Endothelial cell (in vitro differentiated cells): ENCODE measurements at regions not wholly inside any gene's neighbourhood (a gene's known extent, or its start where the extent isn't known, plus 50 kb on each side); places are given as distances from the start of the nearest gene placed in this dataset.

ENCODE experiments used
- DNase-seq: peaks from one replicate; pipeline ENCODE4 v3.0.0; 2021; ENCODE audit warnings: low spot score
- H3K27ac Mint-ChIP-seq: one replicate; pipeline ENCODE4 v1.8.0; 2021; ENCODE audit warnings: mixed read lengths, inconsistent platforms; ENCODE audit not compliant: unreplicated experiment
- H3K27me3 Mint-ChIP-seq: one replicate; pipeline ENCODE4 v1.8.0; 2021; ENCODE audit warnings: mild to moderate bottlenecking, moderate library complexity, mixed read lengths, inconsistent platforms; ENCODE audit not compliant: unreplicated experiment
- H3K36me3 Mint-ChIP-seq: one replicate; pipeline ENCODE4 v1.8.0; 2021; ENCODE audit warnings: mild to moderate bottlenecking, low read depth, mixed read lengths, inconsistent platforms; ENCODE audit not compliant: unreplicated experiment
- H3K4me1 Mint-ChIP-seq: one replicate; pipeline ENCODE4 v1.8.0; 2021; ENCODE audit warnings: mild to moderate bottlenecking, mixed read lengths, inconsistent platforms; ENCODE audit not compliant: unreplicated experiment
- H3K4me3 Mint-ChIP-seq: one replicate; pipeline ENCODE4 v1.8.0; 2021; ENCODE audit warnings: mild to moderate bottlenecking, mixed read lengths, inconsistent platforms; ENCODE audit not compliant: unreplicated experiment
- H3K9me3 Mint-ChIP-seq: one replicate; pipeline ENCODE4 v1.8.0; 2021; ENCODE audit warnings: mixed read lengths, inconsistent platforms; ENCODE audit not compliant: unreplicated experiment
- CTCF ChIP-seq: fragments of 200-600 bp; sonication (generic); IDR thresholded peaks from one replicate; pipeline ENCODE4 v1.5.0; 2021; ENCODE audit warnings: antibody characterized with exemption; ENCODE audit not compliant: unreplicated experiment

- Mint-ChIP-seq H3K4me3 (no peak overlapping the region), H3K27ac (no peak overlapping the region), H3K4me1 (no peaks in the 10 kb centered on the region), H3K9me3 (no peaks in the 10 kb centered on the region), H3K36me3 (no peaks in the 10 kb centered on the region), H3K27me3 (no peaks in the 10 kb centered on the region)
- DNase-seq = no peak
- no peak for TF ChIP-seq CTCF
Observed at GRCh38 chr12:125512541-125513298, 447.5 kb downstream of the AACS start.

GRCh38 chr12:125515887-125516286 is 450.7 kb downstream of the AACS start:
- no peaks in the 10 kb centered on the region for H3K9me3 Mint-ChIP-seq
- H3K36me3 Mint-ChIP-seq = no peaks in the 10 kb centered on the region
- no peak overlapping the region for H3K4me3 Mint-ChIP-seq
- no peak for TF ChIP-seq CTCF
- DNase-seq = no peak
- H3K4me1 Mint-ChIP-seq = no peaks in the 10 kb centered on the region
- H3K27me3 Mint-ChIP-seq = no peaks in the 10 kb centered on the region
- no peak overlapping the region for H3K27ac Mint-ChIP-seq

- no peaks in the 10 kb centered on the region for H3K27me3 Mint-ChIP-seq
- H3K9me3 Mint-ChIP-seq = no peaks in the 10 kb centered on the region
- H3K36me3 Mint-ChIP-seq = no peaks in the 10 kb centered on the region
- DNase-seq = peak; percentile 58
- H3K4me3 Mint-ChIP-seq = no peak overlapping the region
- no peak for TF ChIP-seq CTCF
- no peaks in the 10 kb centered on the region for H3K4me1 Mint-ChIP-seq
- no peak overlapping the region for H3K27ac Mint-ChIP-seq
Observed at GRCh38 chr12:125518074-125518473, 452.8 kb downstream of the AACS start.

- no peak for TF ChIP-seq CTCF
- no peak for DNase-seq
- Mint-ChIP-seq H3K27ac (no peak overlapping the region), H3K36me3 (no peaks in the 10 kb centered on the region), H3K4me1 (no peaks in the 10 kb centered on the region), H3K4me3 (no peak overlapping the region), H3K9me3 (no peaks in the 10 kb centered on the region), H3K27me3 (no peaks in the 10 kb centered on the region)
Observed at GRCh38 chr12:125519026-125519651, 453.9 kb downstream of the AACS start.

GRCh38 chr12:125525879-125526278 is 460.6 kb downstream of the AACS start:
- peaks cover 1% of the 10 kb centered on the region for H3K27me3 Mint-ChIP-seq
- no peak for DNase-seq
- no peaks in the 10 kb centered on the region for H3K9me3 Mint-ChIP-seq
- H3K4me3 Mint-ChIP-seq = no peak overlapping the region
- H3K4me1 Mint-ChIP-seq = no peaks in the 10 kb centered on the region
- H3K36me3 Mint-ChIP-seq = no peaks in the 10 kb centered on the region
- no peak overlapping the region for H3K27ac Mint-ChIP-seq
- TF ChIP-seq CTCF = no peak
